SK-N-SH (cell line): ENCODE measurements at regions not wholly inside any gene's neighbourhood (a gene's known extent, or its start where the extent isn't known, plus 50 kb on each side); places are given as distances from the start of the nearest gene placed in this dataset.

Experiments
- CTCF ChIA-PET: fragments of 300-600, 350-600 bp; formaldehyde crosslinking; extraction: SDS; loops from one replicate; lab custom pipeline; 2021; lab: Yijun Ruan, JAX
- POLR2A ChIA-PET: fragments of 350-600 bp; sonication (Branson Sonifier 250); formaldehyde crosslinking; extraction: SDS; loops from one replicate; lab custom pipeline; 2020; ENCODE audit warnings: antibody characterized with exemption, inconsistent platforms; lab: Yijun Ruan, JAX
- DNase-seq: peaks from one replicate; pipeline ENCODE4 v3.0.0; 2012
- H2AFZ ChIP-seq: fragments of 200-600 bp; sonication (generic); 2 replicates; pipeline ENCODE4 v1.8.1; 2016; ENCODE audit warnings: antibody characterized with exemption, mild to moderate bottlenecking, low read depth
- H3F3A ChIP-seq: fragments of 200-600 bp; sonication (generic); replicated peaks from 2 replicates; pipeline ENCODE3; 2016; ENCODE audit warnings: antibody characterized with exemption, mild to moderate bottlenecking; ENCODE audit not compliant: insufficient read depth
- H3K27ac ChIP-seq, 2 experiments: fragments of 200-500 bp in 1 of 2; fragments of 200-600 bp in 1 of 2; sonication (Bioruptor generic) in 1 of 2; sonication (generic), shearing (Covaris generic) in 1 of 2; 2 replicates each; pipeline versions ENCODE4 v1.5.1 to v1.6.1; 2014 to 2016; ENCODE audit warnings: low read depth in 2 of 2, inconsistent platforms in 1 of 2, low read length in 1 of 2, mild to moderate bottlenecking in 1 of 2, mixed read lengths in 1 of 2
- H3K27me3 ChIP-seq: fragments of 200-600 bp; sonication (generic), shearing (Covaris generic); 2 replicates; pipeline ENCODE4 v1.6.1; 2016; ENCODE audit warnings: mixed run types; ENCODE audit not compliant: insufficient read depth
- H3K36me3 ChIP-seq, 2 experiments: fragments of 200-500 bp in 1 of 2; fragments of 200-600 bp in 1 of 2; sonication (Bioruptor generic) in 1 of 2; sonication (generic) in 1 of 2; replicated peaks in 1 of 2; 2 replicates each; pipeline versions ENCODE3 to v1.5.1; 2014 to 2016; ENCODE audit warnings: low read length in 1 of 2, mild to moderate bottlenecking in 1 of 2; ENCODE audit not compliant: insufficient read depth in 2 of 2, control insufficient read depth in 1 of 2
- H3K4me1 ChIP-seq, 2 experiments: fragments of 200-500 bp in 1 of 2; fragments of 200-600 bp in 1 of 2; sonication (Bioruptor generic) in 1 of 2; sonication (generic), shearing (Covaris generic) in 1 of 2; 2 replicates each; pipeline versions ENCODE4 v1.5.1 to v1.6.1; 2014 to 2016; ENCODE audit warnings: low read depth in 1 of 2, low read length in 1 of 2, mixed run types in 1 of 2; ENCODE audit not compliant: insufficient read depth in 2 of 2, control insufficient read depth in 1 of 2
- H3K4me2 ChIP-seq: fragments of 200-600 bp; sonication (generic), shearing (Covaris generic); 2 replicates; pipeline ENCODE4 v1.6.1; 2017; ENCODE audit warnings: mixed run types
- H3K4me3 ChIP-seq, 2 experiments: fragments of 200-500 bp in 1 of 2; fragments of 200-600 bp in 1 of 2; sonication (Bioruptor generic) in 1 of 2; sonication (generic), shearing (Covaris generic) in 1 of 2; 2 replicates each; pipeline versions ENCODE4 v1.5.1 to v1.8.1; 2014 to 2016; ENCODE audit warnings: low read depth in 2 of 2, inconsistent platforms in 1 of 2, low read length in 1 of 2, mild to moderate bottlenecking in 1 of 2, mixed read lengths in 1 of 2, moderate library complexity in 1 of 2
- H3K79me2 ChIP-seq: fragments of 200-600 bp; sonication (generic); 2 replicates; pipeline ENCODE4 v1.8.1; 2017; ENCODE audit warnings: mild to moderate bottlenecking; ENCODE audit not compliant: insufficient read depth
- H3K9ac ChIP-seq: fragments of 200-600 bp; sonication (generic); 2 replicates; pipeline ENCODE4 v1.6.1; 2017; ENCODE audit warnings: mixed run types
- H3K9me2 ChIP-seq: fragments of 200-600 bp; sonication (generic); 2 replicates; pipeline ENCODE4 v1.6.1; 2017; ENCODE audit warnings: mixed run types
- H3K9me3 ChIP-seq: fragments of 200-600 bp; sonication (generic); 2 replicates; pipeline ENCODE4 v1.6.1; 2017; ENCODE audit warnings: mixed run types, mild to moderate bottlenecking, moderate library complexity
- H4K20me1 ChIP-seq: fragments of 200-600 bp; sonication (generic); 2 replicates; pipeline ENCODE4 v1.6.1; 2017; ENCODE audit warnings: mild to moderate bottlenecking, mixed run types; ENCODE audit not compliant: insufficient read depth
- CHD2 ChIP-seq: fragments of 150-350 bp; IDR thresholded peaks from 2 replicates; pipeline ENCODE4 v1.6.1; 2018; ENCODE audit warnings: low read length; ENCODE audit not compliant: partially characterized antibody
- CTCF ChIP-seq: fragments of 200-600 bp; sonication (generic); IDR thresholded peaks from 2 replicates; pipeline ENCODE4 v1.6.1; 2017; ENCODE audit warnings: antibody characterized with exemption, mild to moderate bottlenecking, moderate library complexity
- ELF1 ChIP-seq: IDR thresholded peaks from 2 replicates; pipeline ENCODE4 v1.4.0; 2012
- EP300 ChIP-seq, 2 experiments: IDR thresholded peaks; 2 replicates each; pipeline versions ENCODE4 v1.4.0 to v1.6.1; 2012; ENCODE audit warnings: borderline replicate concordance in 1 of 2, low read depth in 1 of 2, low read length in 1 of 2
- FOSL2 ChIP-seq: IDR thresholded peaks from 2 replicates; pipeline ENCODE4 v1.4.0; 2012; ENCODE audit warnings: low read depth, mild to moderate bottlenecking, moderate library complexity, borderline replicate concordance
- FOXJ3 ChIP-seq: sonication (generic); formaldehyde crosslinking; IDR thresholded peaks from 2 replicates; pipeline ENCODE4 v1.5.1; 2020; ENCODE audit warnings: mild to moderate bottlenecking, missing genetic modification reagents
- FOXM1 ChIP-seq: IDR thresholded peaks from 2 replicates; pipeline ENCODE4 v1.4.0; 2012; ENCODE audit warnings: low read depth, mild to moderate bottlenecking
- GATA2 ChIP-seq: sonication (generic); formaldehyde crosslinking; IDR thresholded peaks from 2 replicates; pipeline ENCODE4 v1.5.0; 2020; ENCODE audit warnings: mild to moderate bottlenecking, missing genetic modification reagents
- IRF3 ChIP-seq: fragments of 150-350 bp; IDR thresholded peaks from 2 replicates; pipeline ENCODE4 v1.6.1; 2016; ENCODE audit warnings: mild to moderate bottlenecking, low read depth, low read length
- MEF2A ChIP-seq: IDR thresholded peaks from 2 replicates; pipeline ENCODE4 v1.4.0; 2012; ENCODE audit warnings: low read depth, borderline replicate concordance
- MXI1 ChIP-seq: IDR thresholded peaks from 2 replicates; pipeline ENCODE4 v1.6.1; 2012; ENCODE audit warnings: mild to moderate bottlenecking, low read depth, low read length, improper control_type of control experiment
- NFIC ChIP-seq: IDR thresholded peaks from 2 replicates; pipeline ENCODE4 v1.4.0; 2012; ENCODE audit warnings: borderline replicate concordance
- PBX3 ChIP-seq: IDR thresholded peaks from 2 replicates; pipeline ENCODE4; 2012
- POLR2AphosphoS5 ChIP-seq: IDR thresholded peaks from 2 replicates; pipeline ENCODE4 v1.6.1; 2012; ENCODE audit warnings: low read depth, low read length
- RCOR1 ChIP-seq: fragments of 150-350 bp; IDR thresholded peaks from 2 replicates; pipeline ENCODE4 v1.6.1; 2017; ENCODE audit warnings: antibody characterized with exemption, low read length
- REST ChIP-seq: IDR thresholded peaks from 2 replicates; pipeline ENCODE4 v1.6.1; 2012; ENCODE audit warnings: mild to moderate bottlenecking, low read depth, low read length, moderate library complexity
- RFX5 ChIP-seq: IDR thresholded peaks from 2 replicates; pipeline ENCODE4 v1.6.1; 2012; ENCODE audit warnings: mild to moderate bottlenecking, improper control_type of control experiment, low read length
- RXRA ChIP-seq: IDR thresholded peaks from 2 replicates; pipeline ENCODE4 v1.4.0; 2012; ENCODE audit warnings: low read depth, mild to moderate bottlenecking, borderline replicate concordance
- SIN3A ChIP-seq: IDR thresholded peaks from 2 replicates; pipeline ENCODE4 v1.6.1; 2012; ENCODE audit warnings: low read depth, mild to moderate bottlenecking, low read length, moderate library complexity, borderline replicate concordance
- SMC3 ChIP-seq: IDR thresholded peaks from 2 replicates; pipeline ENCODE4 v1.6.1; 2012; ENCODE audit warnings: low read depth, low read length, improper control_type of control experiment
- TAF1 ChIP-seq: IDR thresholded peaks from 2 replicates; pipeline ENCODE4 v1.6.1; 2012; ENCODE audit warnings: low read depth, mild to moderate bottlenecking, low read length, moderate library complexity, borderline replicate concordance
- TCF12 ChIP-seq: IDR thresholded peaks from 2 replicates; pipeline ENCODE4 v1.4.0; 2012
- TEAD4 ChIP-seq: IDR thresholded peaks from 2 replicates; pipeline ENCODE4 v1.4.0; 2012; ENCODE audit warnings: mild to moderate bottlenecking, borderline replicate concordance; ENCODE audit not compliant: insufficient read depth
- USF1 ChIP-seq: IDR thresholded peaks from 2 replicates; pipeline ENCODE4 v1.4.0; 2012; ENCODE audit warnings: low read depth, borderline replicate concordance
- YY1 ChIP-seq: IDR thresholded peaks from 2 replicates; pipeline ENCODE4 v1.4.0; 2012; ENCODE audit warnings: low read depth, mild to moderate bottlenecking
- WGBS: methylation state at CpG from one replicate; pipeline ENCODE4 v1.1.6; 2017; ENCODE audit warnings: low lambda C conversion rate; 5-methylcytosine and 5-hydroxymethylcytosine counted together

GRCh38 chr9:78857373-78858225, 560.7 kb downstream of the PSAT1 start:
- no peaks in the 10 kb centered on the region for H3K36me3 ChIP-seq
- POLR2A ChIA-PET, result no interaction called here
- H3K9me3 ChIP-seq, result no peaks in the 10 kb centered on the region
- H3K27ac ChIP-seq, result peak overlapping the region in 1 of 2 experiments; percentile 81; a peak in 2 of 4 replicates
- no peak overlapping the region for H3K4me2 ChIP-seq
- DNase-seq, result peak; percentile 62
- CTCF ChIA-PET, result interaction anchor here (0.5 to 1.5 kb wide), 3 partner anchors 11 to 272 kb away, joined by 3 to 4 read pairs (median 3); no protein-coding TSS in a partner anchor
- WGBS, result 82% methylated on average over 23 of the region's 23 CpGs
- no peak overlapping the region for H3K9ac ChIP-seq
- no peaks in the 10 kb centered on the region for H3K27me3 ChIP-seq
- no peaks in the 10 kb centered on the region for H3K79me2 ChIP-seq
- H3K4me1 ChIP-seq, result peaks cover 8 to 18% of the 10 kb centered on the region in 2 experiments; a peak in 3 of 4 replicates
- no peaks in the 10 kb centered on the region for H4K20me1 ChIP-seq
- no peaks in the 10 kb centered on the region for H3K9me2 ChIP-seq
- H2AFZ ChIP-seq, result no peak overlapping the region
- H3K4me3 ChIP-seq, result no peak overlapping the region; a peak in 1 of 4 replicates
- H3F3A ChIP-seq, result no peaks in the 10 kb centered on the region
- no peak for TF ChIP-seq SIN3A
- peak; percentile 75; the same call in 1 of the 2 replicates for TF ChIP-seq RCOR1
- no peak for TF ChIP-seq SMC3
- no peak for TF ChIP-seq NFIC
- no peak for TF ChIP-seq TEAD4
- TF ChIP-seq FOXM1, result no peak
- TF ChIP-seq RXRA, result no peak
- TF ChIP-seq TAF1, result no peak
- no peak for TF ChIP-seq POLR2AphosphoS5
- no peak for TF ChIP-seq IRF3
- TF ChIP-seq FOSL2, result no peak
- TF ChIP-seq MEF2A, result no peak
- TF ChIP-seq GATA2 (CRISPR knock-in tag), result peak; percentile 91
- TF ChIP-seq MXI1, result no peak
- no peak for TF ChIP-seq CTCF
- TF ChIP-seq REST, result no peak
- TF ChIP-seq RFX5, result no peak; the same call in 1 of the 2 replicates
- 0 out of 2 replicates have a peak, but pooled peaks have one; percentile 12 for TF ChIP-seq TCF12
- no peak for TF ChIP-seq YY1
- peak; percentile 33 for TF ChIP-seq CHD2
- TF ChIP-seq USF1, result no peak
- no peak for TF ChIP-seq ELF1
- TF ChIP-seq PBX3, result no peak
- peak in 1 of 2 experiments; percentile 94; a peak in 2 of 4 replicates for TF ChIP-seq EP300 (IDR thresholded peaks at IDR 0.05; ENCODE audit: borderline replicate concordance in 1 of 2, low read depth in 1 of 2, low read length in 1 of 2)
- no peak for TF ChIP-seq FOXJ3 (CRISPR knock-in tag)
